OCI-LY7 (cell line): ENCODE measurements at regions not wholly inside any gene's neighbourhood (a gene's known extent, or its start where the extent isn't known, plus 50 kb on each side); places are given as distances from the start of the nearest gene placed in this dataset.
"Not testable (repeated sequence)": the region's sequence is repeated elsewhere in the genome, so short reads cannot be mapped to it uniquely, and the experiment has no call there.

Experiments used
- BruUV-seq: library from RNA; stranded (reverse); fragments of 400-500 nt; replicated peaks from 2 replicates; lab custom pipeline; 2021; lab: Mats Ljungman, UMichigan
- CTCF ChIA-PET: fragments of 300-600 bp; sonication (Branson Sonifier 250); formaldehyde crosslinking; loops from one replicate; lab custom pipeline; 2022; ENCODE audit warnings: antibody characterized with exemption; ENCODE audit not compliant: unreplicated experiment; lab: Charles Lee
- POLR2A ChIA-PET: fragments of 300-600 bp; sonication (Branson Sonifier 250); formaldehyde crosslinking; loops from one replicate; lab custom pipeline; 2022; ENCODE audit warnings: antibody characterized with exemption; lab: Charles Lee
- DNase-seq: peaks from one replicate; pipeline ENCODE4 v3.0.0-alpha.2; 2015; ENCODE audit warnings: low spot score
- H2AFZ ChIP-seq: fragments of 200-600 bp; sonication (generic), shearing (Covaris generic); 2 replicates; pipeline ENCODE4 v1.6.1; 2014; ENCODE audit warnings: mild to moderate bottlenecking, antibody characterized with exemption, low read length, moderate library complexity
- H3K27ac ChIP-seq: fragments of 200-600 bp; sonication (generic); 2 replicates; pipeline ENCODE4 v1.5.1; 2014; ENCODE audit warnings: mixed run types, low read depth, mild to moderate bottlenecking, moderate library complexity, low read length, inconsistent platforms; ENCODE audit not compliant: poor library complexity, severe bottlenecking
- H3K36me3 ChIP-seq: fragments of 200-600 bp; sonication (generic); 2 replicates; pipeline ENCODE4 v1.6.1; 2014; ENCODE audit warnings: mild to moderate bottlenecking, antibody characterized with exemption, low read length, moderate library complexity, mixed read lengths; ENCODE audit not compliant: insufficient read depth
- H3K4me1 ChIP-seq: fragments of 200-600 bp; sonication (generic); 2 replicates; pipeline ENCODE4 v1.5.1; 2014; ENCODE audit warnings: mild to moderate bottlenecking, low read length; ENCODE audit not compliant: insufficient read depth, poor library complexity, severe bottlenecking
- H3K4me2 ChIP-seq: fragments of 200-600 bp; sonication (generic); 2 replicates; pipeline ENCODE4 v1.6.1; 2014; ENCODE audit warnings: mild to moderate bottlenecking, low read length
- H3K4me3 ChIP-seq: fragments of 200-600 bp; sonication (generic); 2 replicates; pipeline ENCODE4 v1.5.1; 2014; ENCODE audit warnings: mild to moderate bottlenecking, low read depth, low read length; ENCODE audit not compliant: poor library complexity, severe bottlenecking
- H3K79me2 ChIP-seq: fragments of 200-600 bp; sonication (generic); 2 replicates; pipeline ENCODE4 v1.6.1; 2016; ENCODE audit warnings: low read depth, mild to moderate bottlenecking, low read length, moderate library complexity, mixed read lengths; ENCODE audit not compliant: insufficient read depth
- H3K9me2 ChIP-seq: fragments of 200-600 bp; sonication (generic); 2 replicates; pipeline ENCODE4 v1.6.1; 2016; ENCODE audit warnings: mild to moderate bottlenecking, low read length, mixed read lengths; ENCODE audit not compliant: insufficient read depth
- H3K9me3 ChIP-seq: fragments of 200-600 bp; sonication (generic); 2 replicates; pipeline ENCODE4 v1.6.1; 2014; ENCODE audit warnings: mild to moderate bottlenecking, mixed run types, low read length, mixed read lengths
- H4K20me1 ChIP-seq: fragments of 200-600 bp; sonication (generic); 2 replicates; pipeline ENCODE4 v1.6.1; 2014; ENCODE audit warnings: mild to moderate bottlenecking, antibody characterized with exemption, low read length, moderate library complexity, mixed read lengths; ENCODE audit not compliant: insufficient read depth
- CTCF ChIP-seq: fragments of 200-600 bp; sonication (generic); conservative IDR thresholded peaks from 2 replicates; pipeline ENCODE4 v1.5.1; 2014; ENCODE audit warnings: mild to moderate bottlenecking, antibody characterized with exemption, low read length, moderate library complexity, mixed read lengths
- EZH2phosphoT487 ChIP-seq: fragments of 200-600 bp; sonication (generic); IDR thresholded peaks from 2 replicates; pipeline ENCODE4 v1.6.1; 2018; ENCODE audit warnings: low read depth, borderline replicate concordance, mild to moderate bottlenecking, mixed run types, antibody characterized with exemption, low read length, moderate library complexity, mixed read lengths
- intact Hi-C: fragments of 100-400 bp; cut with micrococcal nuclease; formaldehyde crosslinking; loops from one replicate; pipeline ENCODE4 v1.10.0; 2022; ENCODE audit not compliant: unreplicated experiment

GRCh38 chrX:148120999-148121623 lies 140.0 kb downstream of the FMR1NB start:
- POLR2A ChIA-PET = no interaction called here
- intact Hi-C loops = no loop called here
- TF ChIP-seq EZH2phosphoT487 (no peak), CTCF (no peak)

GRCh38 chrX:148128872-148129505 lies 147.9 kb downstream of the FMR1NB start:
- H3K4me3 ChIP-seq, H4K20me1 ChIP-seq, H3K4me1 ChIP-seq, H3K27ac ChIP-seq, CTCF ChIA-PET, H3K9me3 ChIP-seq, H3K36me3 ChIP-seq, POLR2A ChIA-PET, intact Hi-C loops, H3K79me2 ChIP-seq, H3K9me2 ChIP-seq, H3K4me2 ChIP-seq, H2AFZ ChIP-seq, BruUV-seq, DNase-seq: not testable (repeated sequence)

More at GRCh38 chrX:148120999-148121623, 140.0 kb downstream of the FMR1NB start:
- Histone ChIP-seq H3K4me3 (no peak overlapping the region), H3K4me1 (no peaks in the 10 kb centered on the region), H3K9me3 (no peaks in the 10 kb centered on the region), H2AFZ (no peak overlapping the region), H4K20me1 (no peaks in the 10 kb centered on the region), H3K27ac (no peak overlapping the region), H3K36me3 (no peaks in the 10 kb centered on the region), H3K4me2 (no peak overlapping the region), H3K9me2 (no peaks in the 10 kb centered on the region), H3K79me2 (no peaks in the 10 kb centered on the region)
- BruUV-seq = no TSS peak
- DNase-seq = no peak
- CTCF ChIA-PET = no interaction called here

- Histone ChIP-seq H3K36me3 (no peaks in the 10 kb centered on the region), H3K4me1 (peaks cover 14% of the 10 kb centered on the region), H3K9me2 (no peaks in the 10 kb centered on the region; the same call in 1 of the 2 replicates), H3K27ac (no peak overlapping the region), H3K9me3 (no peaks in the 10 kb centered on the region), H3K4me3 (no peak overlapping the region), H2AFZ (peak overlapping the region; percentile 68; the same call in 1 of the 2 replicates), H3K79me2 (no peaks in the 10 kb centered on the region), H3K4me2 (peak overlapping the region; percentile 29; the same call in 1 of the 2 replicates), H4K20me1 (no peaks in the 10 kb centered on the region)
- POLR2A ChIA-PET = interaction anchor here (1.3 kb wide), 1 partner anchor 409 kb away, joined by 3 read pairs; no protein-coding TSS in a partner anchor
- TF ChIP-seq EZH2phosphoT487 (no peak), CTCF (peak; percentile 72)
- BruUV-seq = no TSS peak
- CTCF ChIA-PET = no interaction called here
- intact Hi-C loops = loop anchor here (1.0 to 5.0 kb wide), 4 partner anchors 249 to 1338 kb away; partner anchors contain the start of gene AFF2
- DNase-seq = peak; percentile 64
These were observed 152.1 kb downstream of the FMR1NB start for GRCh38 chrX:148133105-148133725.
